Fibroblast of skin of back (primary cell): ENCODE measurements at regions not wholly inside any gene's neighbourhood (a gene's known extent, or its start where the extent isn't known, plus 50 kb on each side); places are given as distances from the start of the nearest gene placed in this dataset.
"Not testable (repeated sequence)": the region's sequence is repeated elsewhere in the genome, so short reads cannot be mapped to it uniquely, and the experiment has no call there.

Source experiments
- DNase-seq: peaks from one replicate; pipeline ENCODE4 v3.0.0-alpha.2; 2013

GRCh38 chr20:58033026-58033536, 195.4 kb downstream of the ANKRD60 start:
- DNase-seq = no peak

DNA sequence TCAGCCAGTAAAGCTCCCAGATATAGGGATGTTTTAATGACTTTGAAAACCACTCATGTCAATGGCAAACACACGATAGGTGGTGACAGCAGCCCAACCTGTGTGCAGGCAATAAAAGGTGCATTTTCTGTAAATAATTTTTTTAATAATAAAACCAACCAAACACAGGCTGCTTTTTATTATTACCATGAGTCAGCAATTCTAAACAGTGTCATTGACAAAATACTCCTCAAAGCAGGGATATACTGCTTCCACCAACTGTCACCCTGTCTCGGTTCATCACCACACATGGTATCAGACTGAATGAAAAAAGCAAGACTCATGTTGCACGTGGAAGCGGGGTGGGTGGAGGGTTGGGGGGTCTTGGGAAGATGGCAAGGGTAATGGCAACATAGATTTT, 195.9 kb downstream of the ANKRD60 start:
- no peak for DNase-seq

DNA sequence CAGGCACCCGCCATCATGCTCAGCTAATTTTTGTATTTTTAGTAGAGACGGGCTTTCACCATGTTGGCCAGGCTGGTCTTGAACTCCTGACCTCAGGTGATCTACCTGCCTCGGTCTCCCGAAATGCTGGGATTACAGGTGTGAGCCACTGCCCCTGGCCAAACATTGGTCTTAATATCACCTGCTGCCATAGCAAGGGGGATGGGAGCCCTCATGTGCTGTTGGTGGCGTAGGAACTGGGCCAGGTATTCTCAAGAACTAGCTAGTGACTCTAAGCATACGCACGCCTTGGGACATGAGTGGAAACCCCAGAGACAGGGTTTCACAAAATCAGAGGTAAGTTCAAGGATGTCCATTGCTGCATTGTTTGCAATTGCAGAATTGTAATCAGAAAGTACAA, 197.1 kb downstream of the ANKRD60 start:
- DNase-seq = not testable (repeated sequence)

GRCh38 chr20:58028123-58028522, 200.3 kb downstream of the ANKRD60 start:
- DNase-seq = no peak

GRCh38 chr20:58026361-58026760, 202.1 kb downstream of the ANKRD60 start:
- no peak for DNase-seq

DNA sequence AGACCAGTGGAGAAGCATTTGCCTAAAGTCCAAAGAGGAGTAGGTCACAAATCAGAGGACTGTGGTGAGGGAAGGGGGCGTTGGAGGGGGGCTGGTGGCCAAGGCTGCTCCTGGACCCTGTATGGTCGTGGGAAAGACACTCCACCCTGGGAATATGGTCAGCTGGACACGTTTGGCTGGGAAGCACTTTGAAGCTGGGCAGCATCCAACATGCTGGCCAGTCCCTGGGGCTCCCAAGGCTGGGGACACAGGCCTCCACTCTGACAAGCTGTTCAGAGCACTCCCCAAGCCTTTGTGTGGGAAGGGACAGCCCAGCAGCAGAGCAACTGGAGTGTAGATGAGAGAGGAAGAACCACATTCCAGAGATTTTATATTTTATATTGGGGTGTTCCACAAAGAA, 203.2 kb downstream of the ANKRD60 start:
- DNase-seq = no peak

- DNase-seq = no peak
These were observed 204.2 kb downstream of the ANKRD60 start for GRCh38 chr20:58024241-58024721.

DNA sequence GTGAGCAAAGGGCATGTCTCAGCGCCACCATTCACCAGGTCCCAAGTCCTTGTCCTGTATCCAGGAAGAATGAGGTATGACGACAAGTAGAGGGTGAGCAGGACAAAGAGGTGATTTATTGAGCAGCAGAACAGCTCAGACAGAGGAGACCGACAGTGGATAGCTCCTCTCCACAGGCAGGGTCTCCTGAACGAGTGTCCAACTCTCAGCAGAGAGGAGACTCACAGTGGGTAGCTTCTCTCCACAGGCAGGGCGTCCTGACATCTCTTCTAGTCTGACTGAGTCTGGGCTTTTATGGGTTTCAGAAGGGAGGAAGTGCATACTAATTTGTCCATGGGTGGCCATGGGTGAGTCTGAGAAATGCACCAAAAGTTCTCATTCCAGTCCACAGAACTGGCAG, 204.7 kb downstream of the ANKRD60 start:
- DNase-seq = no peak

DNA sequence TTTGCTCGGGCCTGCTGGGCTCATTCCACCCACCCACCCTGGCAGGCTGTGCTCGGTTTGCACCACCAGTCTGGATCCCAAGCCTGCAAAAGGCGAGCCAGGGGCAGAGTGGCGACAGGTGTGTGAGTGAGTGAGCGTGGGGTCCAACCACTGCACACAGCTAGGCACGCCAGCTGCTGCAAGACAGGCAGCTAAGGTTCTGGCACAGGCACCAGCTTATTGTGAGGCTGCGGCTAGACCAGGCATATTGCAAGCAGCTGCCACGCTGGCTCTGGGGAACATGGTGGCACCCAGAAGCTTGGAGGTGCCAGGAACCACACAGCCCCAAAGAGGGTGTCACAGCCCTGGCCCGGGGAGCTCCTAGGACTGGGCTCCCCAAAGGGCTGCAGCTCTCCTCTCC, 205.1 kb downstream of the ANKRD60 start:
- DNase-seq = no peak

GRCh38 chr20:58022711-58023110, 205.7 kb downstream of the ANKRD60 start:
- no peak for DNase-seq

DNA sequence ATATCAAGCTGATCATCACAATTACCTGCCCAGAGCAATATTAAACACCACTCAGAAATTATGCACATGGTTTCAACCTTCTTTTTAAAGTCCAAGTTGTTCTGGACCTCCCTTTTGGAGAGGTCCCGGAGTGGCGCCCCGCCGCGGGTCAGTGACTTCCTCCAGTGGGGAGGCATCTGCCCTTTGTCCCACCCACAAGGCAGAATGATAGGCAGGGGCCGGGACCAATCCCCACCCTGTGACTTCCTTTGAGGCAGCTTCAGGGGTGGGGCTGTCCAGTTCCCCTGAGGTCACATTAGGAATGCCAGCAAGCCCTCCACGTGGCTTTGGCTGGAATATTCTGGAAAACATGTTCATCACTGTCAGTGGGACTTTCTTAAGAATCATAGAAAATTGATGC, 207.0 kb downstream of the ANKRD60 start:
- peak; percentile 39 for DNase-seq

DNA sequence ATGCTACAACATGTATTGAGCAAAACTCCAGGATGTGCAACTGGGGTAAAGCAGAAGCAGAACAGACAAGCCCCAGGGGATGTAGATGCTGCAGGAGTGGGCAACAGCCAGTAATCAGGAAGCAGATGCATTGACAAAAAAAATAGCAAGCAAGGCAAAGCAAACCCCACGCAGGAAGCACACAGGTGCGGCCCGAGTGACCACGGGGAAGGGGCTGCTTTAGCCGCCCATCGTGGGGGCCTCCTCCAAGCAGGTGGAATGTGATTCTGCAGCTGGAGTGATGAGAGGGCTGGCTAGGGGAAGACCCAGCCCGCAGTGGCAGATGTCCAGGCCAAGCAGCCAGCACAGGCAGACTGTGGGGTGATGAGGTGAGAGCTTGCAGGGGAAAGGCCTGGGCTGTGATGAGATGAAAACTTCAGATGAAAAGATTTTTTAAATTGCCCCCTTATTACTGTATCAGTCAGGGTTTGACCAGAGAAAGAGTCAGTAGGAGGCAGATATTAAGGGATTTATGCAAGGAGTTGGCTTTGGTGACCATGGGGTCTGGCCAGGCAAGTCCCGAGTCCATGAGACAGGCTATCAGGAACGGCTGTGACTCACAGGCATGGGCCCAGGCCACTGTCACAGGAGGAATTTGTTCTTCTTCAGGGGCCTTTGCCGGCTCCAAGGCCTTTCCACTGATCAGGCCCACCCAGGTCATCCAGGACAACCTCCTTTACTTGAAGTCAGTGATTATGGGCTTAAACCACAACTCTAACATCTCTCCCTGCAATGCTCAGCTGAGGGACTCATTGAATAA, 207.6 kb downstream of the ANKRD60 start:
- no peak for DNase-seq

- DNase-seq = no peak
These were observed 208.4 kb downstream of the ANKRD60 start for GRCh38 chr20:58019850-58020625.

DNA sequence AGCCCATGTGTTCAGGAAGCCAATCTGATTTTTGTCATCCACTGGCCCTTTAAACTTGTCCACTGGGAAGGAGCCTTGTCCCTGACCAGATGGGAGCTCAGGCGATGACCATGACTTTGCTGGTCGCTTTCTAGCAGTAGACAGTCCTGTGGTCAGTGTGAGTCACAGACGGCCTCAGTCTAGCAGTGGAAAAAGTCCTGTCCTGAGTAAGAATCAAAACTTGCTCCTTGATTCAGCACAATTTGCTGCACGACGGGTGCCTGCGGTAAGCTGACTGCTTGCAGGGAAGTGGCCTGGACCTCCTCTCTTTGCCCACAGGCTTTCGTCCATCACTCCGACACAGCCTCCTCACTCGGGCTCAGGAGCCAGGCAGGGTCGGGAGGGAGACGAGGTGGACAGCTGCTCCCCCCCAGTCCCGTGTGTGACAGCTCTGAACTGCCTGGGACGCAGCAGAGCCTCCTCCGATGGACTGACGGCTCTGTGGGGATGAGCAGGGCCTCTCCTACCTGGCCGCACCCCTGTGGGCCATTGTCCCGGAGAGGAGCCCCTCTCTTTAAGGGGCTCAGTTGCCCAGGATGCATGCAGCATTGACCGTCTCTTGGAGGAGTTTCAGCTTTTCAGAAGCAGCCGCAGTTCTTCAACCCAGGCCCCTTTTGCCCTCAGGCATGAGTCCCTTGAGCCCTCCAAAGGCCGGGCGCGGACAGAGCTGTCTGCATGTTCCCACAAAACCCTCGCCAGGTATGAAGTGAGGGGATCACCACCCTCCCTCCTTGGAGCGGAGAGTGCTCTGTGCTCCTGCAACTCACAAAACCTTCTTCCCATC, 209.2 kb downstream of the ANKRD60 start:
- peak; percentile 64 for DNase-seq

DNA sequence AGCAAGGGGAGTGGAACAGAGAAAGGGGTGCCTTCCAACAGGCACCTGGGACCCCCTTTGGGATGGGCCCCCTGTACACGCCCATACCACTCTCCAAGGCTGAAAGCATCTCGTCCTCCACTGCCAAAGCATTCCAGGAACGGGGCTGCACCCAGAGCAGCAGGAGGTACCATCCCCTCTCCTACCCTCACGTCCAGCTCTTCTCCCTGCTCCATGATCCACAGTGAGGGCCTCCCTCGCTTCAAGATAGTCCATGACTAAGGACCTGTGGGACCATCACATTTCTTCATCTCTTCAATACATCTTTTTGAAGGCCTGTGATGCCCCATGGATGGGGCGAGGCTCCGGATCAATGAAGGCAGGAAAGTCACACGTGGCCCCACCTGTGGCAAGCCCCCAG, 209.9 kb downstream of the ANKRD60 start:
- DNase-seq = no peak

DNA sequence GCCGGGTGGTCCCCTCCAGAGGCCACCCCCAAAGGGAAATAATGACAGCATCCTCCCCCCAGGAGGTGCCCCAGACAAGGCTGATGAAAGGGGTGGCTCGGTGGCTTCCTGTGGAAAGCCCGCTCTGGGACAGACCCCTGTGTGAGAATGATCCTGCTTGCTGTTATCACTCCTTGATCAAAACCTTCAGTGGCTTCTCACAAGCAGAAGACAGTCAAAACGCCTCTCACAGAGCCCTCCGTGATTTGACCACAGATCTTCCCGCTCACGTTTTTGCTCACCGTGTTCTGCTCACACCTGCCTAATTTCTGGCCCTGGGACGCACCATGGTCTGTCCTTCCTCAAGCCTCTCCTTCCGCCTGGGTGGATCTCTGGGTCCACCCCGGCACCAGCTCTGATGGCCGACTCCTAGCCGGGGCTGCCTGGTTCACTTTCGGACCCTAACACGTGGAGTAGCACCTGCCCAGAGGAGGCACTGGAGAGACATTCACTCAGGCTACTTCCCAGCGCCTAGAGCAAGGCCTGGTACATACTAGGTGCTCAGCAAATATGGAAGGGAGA, 210.4 kb downstream of the ANKRD60 start:
- no peak for DNase-seq

GRCh38 chr20:58017231-58017969, 211.1 kb downstream of the ANKRD60 start:
- DNase-seq = peak; percentile 78

- no peak for DNase-seq
These were observed 211.7 kb downstream of the ANKRD60 start for GRCh38 chr20:58016779-58017178.

DNA sequence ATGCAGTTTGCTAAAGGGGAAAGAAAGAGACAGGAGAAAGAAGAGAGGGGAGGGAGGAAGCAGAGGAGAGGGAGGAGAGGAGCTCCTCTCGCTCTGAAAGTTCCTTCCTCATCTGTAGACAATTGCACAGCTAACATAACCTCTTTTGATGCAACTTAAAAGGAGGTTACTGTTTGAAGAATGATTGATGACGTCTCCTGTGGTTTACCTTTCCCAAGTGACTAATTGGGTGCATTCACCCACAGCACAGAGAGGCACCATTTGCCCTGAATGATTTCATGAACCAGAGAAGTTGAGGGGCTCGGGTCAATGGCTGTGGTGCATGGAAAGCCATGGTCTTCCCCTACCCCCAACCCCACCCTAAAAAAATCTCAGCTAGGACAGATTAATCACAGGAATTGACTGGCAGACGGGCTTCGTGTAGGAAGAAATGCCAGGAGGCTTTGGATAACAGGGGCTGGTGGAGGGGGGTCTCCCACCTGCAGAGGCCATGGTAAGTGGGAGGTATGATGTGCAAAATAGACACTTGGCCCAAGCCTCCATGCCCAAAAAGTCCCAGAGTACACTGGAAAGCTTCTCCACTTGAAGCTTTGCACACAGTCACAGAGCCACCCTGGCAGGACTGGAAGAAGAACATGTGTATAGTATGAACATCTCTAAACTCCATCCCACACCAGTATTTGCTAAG, 213.7 kb downstream of the ANKRD60 start:
- DNase-seq = no peak

GRCh38 chr20:58012731-58013510, 215.5 kb downstream of the ANKRD60 start:
- DNase-seq = no peak
